Lower lobe of right lung (tissue), 2 donors: ENCODE measurements at regions not wholly inside any gene's neighbourhood (a gene's known extent, or its start where the extent isn't known, plus 50 kb on each side); places are given as distances from the start of the nearest gene placed in this dataset.

Experiments used
- ATAC-seq, 2 donors: fragments of 200-7000 bp; cut with Tn5 transposase; one replicate each; pipeline ENCODE4 v1.9.1; 2020 to 2022; ENCODE audit warnings: mild to moderate bottlenecking in 2 of 2, moderate library complexity in 2 of 2
- DNase-seq: peaks from one replicate; pipeline ENCODE4 v3.0.0-alpha.2; 2020
- H3K27ac ChIP-seq: fragments of 200-600 bp; one replicate; pipeline ENCODE4 v1.8.0; 2022
- H3K27me3 ChIP-seq: fragments of 200-600 bp; one replicate; pipeline ENCODE4 v1.8.0; 2022; ENCODE audit warnings: low read depth
- H3K36me3 ChIP-seq: fragments of 200-600 bp; one replicate; pipeline ENCODE4 v1.8.0; 2022; ENCODE audit warnings: mild to moderate bottlenecking
- H3K4me1 ChIP-seq: fragments of 200-600 bp; one replicate; pipeline ENCODE4 v1.8.0; 2022
- H3K4me3 ChIP-seq: fragments of 200-600 bp; one replicate; pipeline ENCODE4 v1.8.0; 2022; ENCODE audit warnings: mild to moderate bottlenecking
- H3K9me3 ChIP-seq: fragments of 200-600 bp; one replicate; pipeline ENCODE4 v1.8.0; 2022
- CTCF ChIP-seq: fragments of 200-600 bp; IDR thresholded peaks from one replicate; pipeline ENCODE4 v1.8.0; 2022; ENCODE audit warnings: antibody characterized with exemption, mild to moderate bottlenecking
- intact Hi-C: fragments of 100-400 bp; cut with DNase I; formaldehyde crosslinking; loops from one replicate; pipeline ENCODE4 v1.11.0; 2022
- donor health status: DM: no; HTN: yes; CAD: no; lungs with severe emphysema.

DNA sequence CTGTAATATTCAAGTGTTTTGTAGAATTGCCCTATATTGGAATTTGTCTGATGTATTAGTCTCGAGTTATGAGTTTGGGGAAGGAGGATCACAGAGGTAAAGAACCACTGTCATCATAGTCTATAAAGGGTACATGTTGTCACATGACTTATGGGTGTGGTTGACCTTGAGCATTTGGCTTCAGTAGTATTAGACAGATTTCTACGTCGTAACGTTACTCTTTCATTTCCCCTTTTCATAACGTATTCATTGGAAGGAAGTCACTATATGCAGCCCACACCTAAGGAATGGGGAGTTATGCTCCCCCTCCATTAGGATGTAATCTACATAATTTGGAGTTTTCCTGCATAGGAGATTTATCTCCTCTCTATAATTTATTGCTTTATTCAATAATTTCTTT lies 110.1 kb upstream of the VAV3 start:
- no peaks in the 10 kb centered on the region for H3K4me1 ChIP-seq
- no peaks in the 10 kb centered on the region for H3K9me3 ChIP-seq
- ATAC-seq (peak; percentile 50 to 68), DNase-seq (no peak)
- H3K4me3 ChIP-seq, result no peak overlapping the region
- intact Hi-C loops, result no loop called here
- no peak overlapping the region for H3K27ac ChIP-seq
- no peaks in the 10 kb centered on the region for H3K36me3 ChIP-seq
- no peak for TF ChIP-seq CTCF
- no peaks in the 10 kb centered on the region for H3K27me3 ChIP-seq

DNA sequence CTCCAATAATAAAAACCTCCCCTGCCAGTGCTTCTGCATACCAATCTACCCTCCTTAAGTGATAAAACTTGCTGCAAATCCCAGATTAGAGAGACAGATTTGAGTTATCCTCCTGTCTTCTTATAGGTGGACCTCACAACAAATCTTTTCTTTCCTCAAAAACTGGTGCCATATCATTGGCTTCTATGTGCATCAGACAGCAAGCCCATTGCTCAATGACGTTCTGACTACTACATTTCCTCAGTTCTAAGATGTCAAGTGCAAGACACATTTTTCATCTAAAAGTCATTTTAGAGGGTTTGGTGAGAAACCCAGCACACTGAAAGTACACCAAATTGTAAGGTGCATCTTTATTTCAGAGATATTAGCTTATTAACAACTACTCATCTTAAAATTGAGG lies 107.8 kb upstream of the VAV3 start:
- no peaks in the 10 kb centered on the region for H3K9me3 ChIP-seq
- H3K27me3 ChIP-seq, result no peaks in the 10 kb centered on the region
- ATAC-seq (no peak), DNase-seq (no peak)
- H3K36me3 ChIP-seq, result no peaks in the 10 kb centered on the region
- intact Hi-C loops, result no loop called here
- no peak overlapping the region for H3K4me3 ChIP-seq
- no peak overlapping the region for H3K27ac ChIP-seq
- H3K4me1 ChIP-seq, result no peaks in the 10 kb centered on the region
- no peak for TF ChIP-seq CTCF

DNA sequence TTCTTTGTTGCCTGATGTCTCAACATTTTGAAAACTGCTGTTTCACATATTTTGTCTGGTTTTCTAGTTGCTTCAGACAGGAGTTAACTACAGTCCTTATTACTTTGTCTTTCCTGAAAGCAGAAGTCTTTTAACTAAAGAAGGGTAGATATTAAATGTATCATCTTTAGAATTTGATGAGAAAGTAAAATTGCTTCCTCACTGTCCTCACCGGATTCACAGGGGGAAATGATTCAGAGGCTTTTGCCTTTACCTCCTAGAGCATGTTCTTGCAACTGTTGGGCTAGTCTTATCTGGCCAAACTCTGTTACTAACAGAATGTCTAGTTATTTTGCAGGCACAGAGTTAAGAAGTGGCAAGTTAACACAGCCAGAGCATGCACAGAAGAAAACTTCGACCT lies 107.2 kb upstream of the VAV3 start:
- intact Hi-C loops, result no loop called here
- no peak for ATAC-seq
- no peaks in the 10 kb centered on the region for H3K4me1 ChIP-seq

DNA sequence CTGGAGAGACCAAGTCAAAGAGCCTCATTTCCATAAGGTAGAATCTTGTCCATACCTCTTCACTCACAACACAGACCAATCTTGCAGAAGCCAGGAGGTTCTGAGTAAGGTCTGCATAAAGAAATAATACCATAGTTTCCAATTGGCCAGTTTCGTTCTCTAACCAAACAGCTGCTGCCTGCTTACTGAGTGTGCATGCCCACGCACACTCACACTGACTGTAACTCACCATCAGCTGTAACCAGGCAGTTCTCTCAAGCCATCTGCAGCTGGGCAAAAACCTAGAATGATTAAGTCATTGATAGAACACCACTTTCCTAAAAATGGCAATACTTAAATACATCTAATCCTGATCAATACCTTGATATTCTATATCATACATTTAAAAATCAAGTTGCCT lies 106.6 kb upstream of the VAV3 start:
- H3K9me3 ChIP-seq, result no peaks in the 10 kb centered on the region
- intact Hi-C loops, result no loop called here
- H3K4me1 ChIP-seq, result no peaks in the 10 kb centered on the region
- DNase-seq (no peak), ATAC-seq (no peak)
- H3K27me3 ChIP-seq, result no peaks in the 10 kb centered on the region
- H3K4me3 ChIP-seq, result no peak overlapping the region
- TF ChIP-seq CTCF, result no peak
- H3K36me3 ChIP-seq, result no peaks in the 10 kb centered on the region
- no peak overlapping the region for H3K27ac ChIP-seq

More for the DNA sequence above, 107.2 kb upstream of the VAV3 start:
- no peak for TF ChIP-seq CTCF
- no peak for DNase-seq
- no peaks in the 10 kb centered on the region for H3K36me3 ChIP-seq
- no peaks in the 10 kb centered on the region for H3K27me3 ChIP-seq
- H3K9me3 ChIP-seq, result no peaks in the 10 kb centered on the region
- H3K4me3 ChIP-seq, result no peak overlapping the region
- H3K27ac ChIP-seq, result no peak overlapping the region

DNA sequence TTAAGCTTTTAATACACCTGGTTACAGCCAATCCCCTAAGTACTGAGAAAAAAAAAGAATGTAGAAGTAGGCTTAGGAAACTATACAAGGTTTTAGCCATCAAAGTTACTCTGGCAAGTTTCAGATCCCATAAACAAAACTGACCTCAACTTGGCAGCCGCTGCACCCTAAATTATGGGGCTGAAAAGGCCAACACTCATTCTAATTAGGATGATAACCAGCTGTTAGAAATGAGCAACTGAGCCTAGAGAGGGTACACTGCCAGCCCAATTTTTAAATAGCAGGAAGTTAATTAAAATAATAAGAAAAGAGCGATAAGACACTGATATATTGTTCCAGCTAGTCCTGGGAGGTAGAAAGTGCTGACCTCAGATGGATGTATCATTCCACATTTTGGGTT lies 105.7 kb upstream of the VAV3 start:
- intact Hi-C loops, result no loop called here
- no peaks in the 10 kb centered on the region for H3K4me1 ChIP-seq
- DNase-seq (no peak), ATAC-seq (no peak)
- no peaks in the 10 kb centered on the region for H3K27me3 ChIP-seq
- H3K27ac ChIP-seq, result no peak overlapping the region
- no peak for TF ChIP-seq CTCF
- no peaks in the 10 kb centered on the region for H3K9me3 ChIP-seq
- H3K36me3 ChIP-seq, result no peaks in the 10 kb centered on the region
- H3K4me3 ChIP-seq, result no peak overlapping the region

- TF ChIP-seq CTCF, result no peak
- Histone ChIP-seq H3K27ac (no peak overlapping the region), H3K9me3 (no peaks in the 10 kb centered on the region), H3K4me3 (no peak overlapping the region), H3K27me3 (no peaks in the 10 kb centered on the region), H3K4me1 (no peaks in the 10 kb centered on the region), H3K36me3 (no peaks in the 10 kb centered on the region)
- intact Hi-C loops, result no loop called here
- no peak for DNase-seq
- no peak for ATAC-seq
These were observed 103.0 kb upstream of the VAV3 start for GRCh38 chr1:108067884-108068540.
